Neural progenitor cell (in vitro differentiated cells): ENCODE measurements at regions not wholly inside any gene's neighbourhood (a gene's known extent, or its start where the extent isn't known, plus 50 kb on each side); places are given as distances from the start of the nearest gene placed in this dataset.
"Not testable (repeated sequence)": the region's sequence is repeated elsewhere in the genome, so short reads cannot be mapped to it uniquely, and the experiment has no call there.

Experiments used
- EZH2 ChIP-seq: fragments of 200-600 bp; sonication (generic); IDR thresholded peaks from 2 replicates; pipeline ENCODE4 v1.6.1; 2017; ENCODE audit warnings: antibody characterized with exemption, mild to moderate bottlenecking, moderate library complexity
- EZH2phosphoT487 ChIP-seq: fragments of 200-600 bp; sonication (generic); IDR thresholded peaks from 2 replicates; pipeline ENCODE4 v1.6.1; 2017; ENCODE audit warnings: antibody characterized with exemption
- TF ChIP-seq, protein P1 (sequence below): fragments of 200-600 bp; sonication (generic); IDR thresholded peaks from 2 replicates; pipeline ENCODE4 v1.5.1; 2017; ENCODE audit warnings: antibody characterized with exemption, mild to moderate bottlenecking

DNA sequence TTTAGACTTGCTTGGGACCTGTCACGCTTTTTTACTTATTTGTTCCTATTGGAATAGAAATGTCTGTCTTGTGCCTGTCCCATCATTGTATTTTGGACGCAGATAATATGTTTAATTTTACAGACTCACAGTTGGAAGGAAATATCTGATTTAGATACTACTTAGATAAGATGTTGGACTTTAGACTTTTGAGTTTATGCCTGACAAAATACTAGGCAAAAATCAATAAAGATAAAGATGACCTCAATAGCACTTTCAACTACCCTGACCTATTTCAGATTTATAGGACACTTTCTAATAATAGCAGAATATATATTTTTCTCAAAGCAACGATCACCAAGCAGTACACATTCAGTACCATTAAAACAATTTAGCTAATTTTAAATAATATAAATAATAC is 150.1 kb upstream of the TGIF2LX start:
- TF ChIP-seq, protein P1, sequence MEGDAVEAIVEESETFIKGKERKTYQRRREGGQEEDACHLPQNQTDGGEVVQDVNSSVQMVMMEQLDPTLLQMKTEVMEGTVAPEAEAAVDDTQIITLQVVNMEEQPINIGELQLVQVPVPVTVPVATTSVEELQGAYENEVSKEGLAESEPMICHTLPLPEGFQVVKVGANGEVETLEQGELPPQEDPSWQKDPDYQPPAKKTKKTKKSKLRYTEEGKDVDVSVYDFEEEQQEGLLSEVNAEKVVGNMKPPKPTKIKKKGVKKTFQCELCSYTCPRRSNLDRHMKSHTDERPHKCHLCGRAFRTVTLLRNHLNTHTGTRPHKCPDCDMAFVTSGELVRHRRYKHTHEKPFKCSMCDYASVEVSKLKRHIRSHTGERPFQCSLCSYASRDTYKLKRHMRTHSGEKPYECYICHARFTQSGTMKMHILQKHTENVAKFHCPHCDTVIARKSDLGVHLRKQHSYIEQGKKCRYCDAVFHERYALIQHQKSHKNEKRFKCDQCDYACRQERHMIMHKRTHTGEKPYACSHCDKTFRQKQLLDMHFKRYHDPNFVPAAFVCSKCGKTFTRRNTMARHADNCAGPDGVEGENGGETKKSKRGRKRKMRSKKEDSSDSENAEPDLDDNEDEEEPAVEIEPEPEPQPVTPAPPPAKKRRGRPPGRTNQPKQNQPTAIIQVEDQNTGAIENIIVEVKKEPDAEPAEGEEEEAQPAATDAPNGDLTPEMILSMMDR, result not testable (repeated sequence)
- not testable (repeated sequence) for TF ChIP-seq EZH2, EZH2phosphoT487
